Epithelial cell of proximal tubule (primary cell): ENCODE measurements at regions not wholly inside any gene's neighbourhood (a gene's known extent, or its start where the extent isn't known, plus 50 kb on each side); places are given as distances from the start of the nearest gene placed in this dataset.

Source experiments
- DNase-seq: peaks from one replicate; pipeline ENCODE4 v3.0.0-alpha.2; 2011; ENCODE audit warnings: low read depth
- H3K4me3 ChIP-seq: 2 replicates; pipeline ENCODE4 v1.5.1; 2011; ENCODE audit warnings: low read depth, mild to moderate bottlenecking, low read length
- CTCF ChIP-seq: conservative IDR thresholded peaks from 2 replicates; pipeline ENCODE4 v1.5.1; 2012; ENCODE audit warnings: low read depth, mild to moderate bottlenecking, low read length

DNA sequence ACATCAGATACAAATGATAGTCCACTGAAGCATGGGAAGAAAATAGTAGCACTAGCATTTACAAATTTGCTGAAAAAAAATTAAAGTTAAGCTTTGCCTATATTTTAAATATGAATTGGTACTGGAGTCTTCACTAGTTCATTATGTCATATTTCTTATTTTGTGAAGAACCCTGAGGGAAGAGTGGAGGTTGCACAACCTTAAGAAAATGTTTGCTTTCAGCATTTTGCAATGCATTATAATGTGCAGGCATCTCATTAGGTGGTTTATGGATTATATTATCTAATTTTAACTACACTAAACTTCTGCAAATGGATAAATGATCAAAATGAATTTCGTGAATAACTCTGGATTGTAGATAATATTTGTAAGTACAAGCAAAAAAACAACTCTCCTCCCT is 390.8 kb upstream of the HS3ST5 start:
- no peak for TF ChIP-seq CTCF
- H3K4me3 ChIP-seq, result no peak overlapping the region
- DNase-seq, result no peak

- DNase-seq, result no peak
- no peak overlapping the region for H3K4me3 ChIP-seq
- TF ChIP-seq CTCF, result no peak
Measured at GRCh38 chr6:114718716-114719270, 376.0 kb upstream of the HS3ST5 start.

GRCh38 chr6:114718186-114718585 is 375.4 kb upstream of the HS3ST5 start:
- H3K4me3 ChIP-seq, result no peak overlapping the region
- no peak for DNase-seq
- no peak for TF ChIP-seq CTCF

DNA sequence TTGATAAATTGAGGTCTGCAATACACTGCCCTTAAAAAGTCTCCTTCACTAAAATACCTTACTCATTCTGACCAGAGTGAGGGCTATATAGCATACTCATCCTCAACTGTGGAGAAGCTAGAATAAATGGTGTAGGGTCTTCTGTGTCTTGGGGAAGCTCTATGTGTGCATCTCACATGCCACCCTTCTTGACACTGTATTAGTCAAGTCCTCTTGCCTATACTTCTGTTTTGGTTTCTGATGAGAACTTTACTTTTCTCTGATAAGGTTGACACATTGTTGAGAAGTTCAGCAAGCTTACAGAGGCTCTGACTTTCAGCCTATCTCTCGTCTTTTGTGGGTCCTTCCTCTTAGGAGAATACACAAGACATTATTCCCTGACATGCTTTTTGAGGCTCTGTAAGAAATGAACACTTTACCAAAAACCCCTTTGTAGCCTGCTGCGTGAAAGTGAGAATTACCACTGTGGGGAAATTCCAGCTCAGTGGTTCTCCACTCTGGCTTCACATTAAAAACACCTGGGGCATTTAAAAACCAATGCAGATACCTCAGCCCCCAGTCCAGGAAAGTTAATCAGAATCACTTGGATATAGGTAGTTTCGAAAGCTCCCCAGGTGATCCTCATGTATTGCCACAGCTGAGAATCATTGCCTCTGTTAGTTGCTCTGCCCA is 372.1 kb upstream of the HS3ST5 start:
- H3K4me3 ChIP-seq, result no peak overlapping the region
- TF ChIP-seq CTCF, result no peak
- DNase-seq, result no peak

DNA sequence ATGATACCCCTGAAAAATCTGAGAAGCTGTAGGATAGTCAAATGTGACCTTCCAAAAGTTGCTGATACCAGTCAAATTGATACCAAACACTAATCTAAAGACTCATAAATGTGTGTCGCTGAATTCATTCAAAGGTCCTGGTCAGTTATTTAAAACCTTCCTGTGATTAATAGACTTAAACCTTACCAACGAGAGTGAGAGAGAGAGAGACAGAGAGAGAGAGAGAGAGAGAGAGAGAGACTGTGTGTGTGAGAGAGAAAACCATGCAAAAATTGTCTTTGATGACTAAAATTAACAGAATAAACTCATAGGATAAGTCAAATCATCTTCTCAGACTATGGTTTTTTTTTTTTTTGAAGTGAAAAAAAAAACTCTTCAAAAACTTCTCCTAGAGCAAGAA is 370.9 kb upstream of the HS3ST5 start:
- no peak for TF ChIP-seq CTCF
- no peak overlapping the region for H3K4me3 ChIP-seq
- no peak for DNase-seq

- TF ChIP-seq CTCF, result no peak
- no peak for DNase-seq
- no peak overlapping the region for H3K4me3 ChIP-seq
Measured at GRCh38 chr6:114712129-114712662, 369.4 kb upstream of the HS3ST5 start.
